AG09319 (cell line): ENCODE measurements at regions not wholly inside any gene's neighbourhood (a gene's known extent, or its start where the extent isn't known, plus 50 kb on each side); places are given as distances from the start of the nearest gene placed in this dataset.

ENCODE experiments used
- DNase-seq: peaks from one replicate; pipeline ENCODE4 v3.0.0-alpha.2; 2010; ENCODE audit warnings: low read depth; ENCODE audit errors: extremely low read depth
- CTCF ChIP-seq: IDR thresholded peaks from 2 replicates; pipeline ENCODE4 v1.5.1; 2011; ENCODE audit warnings: low read depth, mild to moderate bottlenecking, inconsistent platforms, low read length, moderate library complexity

- TF ChIP-seq CTCF, result no peak
- no peak for DNase-seq
Measured at GRCh38 chr1:29643281-29643680, 407.0 kb downstream of the PTPRU start.

- no peak for TF ChIP-seq CTCF
- no peak for DNase-seq
Measured at GRCh38 chr1:29642519-29642918, 406.2 kb downstream of the PTPRU start.

- TF ChIP-seq CTCF, result no peak
- no peak for DNase-seq
Measured at GRCh38 chr1:29641921-29642320, 405.6 kb downstream of the PTPRU start.

GRCh38 chr1:29640428-29640785 lies 404.1 kb downstream of the PTPRU start:
- no peak for TF ChIP-seq CTCF
- DNase-seq, result no peak

GRCh38 chr1:29639741-29640427 lies 403.6 kb downstream of the PTPRU start:
- no peak for DNase-seq
- TF ChIP-seq CTCF, result no peak

- DNase-seq, result no peak
- TF ChIP-seq CTCF, result no peak
Measured at GRCh38 chr1:29639156-29639736, 402.9 kb downstream of the PTPRU start.

- DNase-seq, result no peak
Measured at GRCh38 chr1:29638281-29638680, 402.0 kb downstream of the PTPRU start.

More at GRCh38 chr1:29638281-29638680, 402.0 kb downstream of the PTPRU start:
- TF ChIP-seq CTCF, result no peak
